H1 (cell line): ENCODE measurements at regions not wholly inside any gene's neighbourhood (a gene's known extent, or its start where the extent isn't known, plus 50 kb on each side); places are given as distances from the start of the nearest gene placed in this dataset.

Source experiments
- CTCF ChIA-PET: fragments of 300-600 bp; sonication (Branson Sonifier 250); formaldehyde crosslinking; loops from one replicate; lab custom pipeline; 2021; ENCODE audit not compliant: partially characterized antibody; lab: Charles Lee
- POLR2A ChIA-PET: fragments of 300-600 bp; sonication (Branson Sonifier 250); formaldehyde crosslinking; loops from one replicate; lab custom pipeline; 2021; ENCODE audit warnings: inconsistent platforms; ENCODE audit not compliant: partially characterized antibody; lab: Charles Lee
- DNase-seq, 2 experiments: peaks; one replicate each; pipeline versions ENCODE4 v3.0.0 to v3.0.0-alpha.2; 2010 to 2022; ENCODE audit warnings: low spot score in 2 of 2, low read depth in 1 of 2, mixed read lengths in 1 of 2
- FAIRE-seq: peaks from 2 replicates; lab custom pipeline; 2011; peaks lifted over from hg19 to GRCh38; lab: Jason Lieb, UNC
- H2AFZ ChIP-seq: 2 replicates; pipeline ENCODE4 v1.8.1; 2012; ENCODE audit warnings: low read length, inconsistent platforms
- H2AK5ac ChIP-seq: 2 replicates; pipeline ENCODE4 v1.6.1; 2013; ENCODE audit warnings: low read depth, low read length
- H2BK120ac ChIP-seq: replicated peaks from 2 replicates; pipeline ENCODE3; 2013; ENCODE audit warnings: low read depth, low read length, inconsistent platforms
- H2BK12ac ChIP-seq: 2 replicates; pipeline ENCODE4 v1.6.1; 2013; ENCODE audit warnings: low read depth, low read length
- H2BK15ac ChIP-seq: 2 replicates; pipeline ENCODE4 v1.6.1; 2013; ENCODE audit warnings: low read length
- H2BK20ac ChIP-seq: 2 replicates; pipeline ENCODE4 v1.6.1; 2013; ENCODE audit warnings: low read length
- H2BK5ac ChIP-seq: 2 replicates; pipeline ENCODE4 v1.6.1; 2013; ENCODE audit warnings: low read depth, low read length
- H3K14ac ChIP-seq: 2 replicates; pipeline ENCODE4 v1.6.1; 2013; ENCODE audit warnings: inconsistent platforms; ENCODE audit not compliant: insufficient read length
- H3K18ac ChIP-seq: 2 replicates; pipeline ENCODE4 v1.6.1; 2013; ENCODE audit warnings: low read length; ENCODE audit errors: extremely low read depth
- H3K23ac ChIP-seq: 2 replicates; pipeline ENCODE4 v1.6.1; 2013; ENCODE audit warnings: inconsistent platforms; ENCODE audit not compliant: insufficient read length
- H3K23me2 ChIP-seq: 2 replicates; pipeline ENCODE4 v1.6.1; 2013; ENCODE audit warnings: low read depth, low read length
- H3K27ac ChIP-seq: 2 replicates; pipeline ENCODE4 v1.6.1; 2011; ENCODE audit warnings: low read depth, low read length, inconsistent platforms
- H3K27me3 ChIP-seq, 4 experiments: replicated peaks in 1 of 4; 1 replicate in 1 of 4; 2 replicates in 3 of 4; pipeline versions ENCODE4 v1.6.1 to v1.8.1; 2011 to 2013; ENCODE audit warnings: low read length in 3 of 4, mild to moderate bottlenecking in 3 of 4, inconsistent platforms in 2 of 4, mixed read lengths in 2 of 4, moderate library complexity in 1 of 4; ENCODE audit not compliant: control insufficient read depth in 3 of 4, insufficient read depth in 3 of 4; ENCODE audit errors: extremely low read depth in 1 of 4
- H3K36me3 ChIP-seq, 4 experiments: 2 replicates each; pipeline versions ENCODE4 v1.6.1 to v1.8.1; 2011 to 2013; ENCODE audit warnings: mild to moderate bottlenecking in 4 of 4, low read length in 3 of 4, moderate library complexity in 2 of 4, control low read depth in 1 of 4, inconsistent platforms in 1 of 4; ENCODE audit not compliant: insufficient read depth in 4 of 4, control insufficient read depth in 2 of 4
- H3K4ac ChIP-seq: replicated peaks from 2 replicates; pipeline ENCODE3; 2013; ENCODE audit warnings: low read length, low read depth, mixed read lengths, inconsistent platforms; ENCODE audit not compliant: insufficient read length
- H3K4me1 ChIP-seq, 4 experiments: replicated peaks in 1 of 4; 1 replicate in 1 of 4; 2 replicates in 3 of 4; pipeline versions ENCODE4 v1.6.1 to v1.8.1; 2011 to 2013; ENCODE audit warnings: low read length in 3 of 4, inconsistent platforms in 2 of 4, mixed read lengths in 1 of 4; ENCODE audit not compliant: insufficient read depth in 4 of 4, control insufficient read depth in 3 of 4
- H3K4me2 ChIP-seq, 2 experiments: 2 replicates each; pipeline versions ENCODE4 v1.6.1 to v1.8.1; 2011 to 2013; ENCODE audit warnings: low read depth in 2 of 2, low read length in 2 of 2, control low read depth in 1 of 2, inconsistent platforms in 1 of 2, mild to moderate bottlenecking in 1 of 2; ENCODE audit not compliant: insufficient read depth in 1 of 2
- H3K4me3 ChIP-seq, 4 experiments: fragments of 200-600, 300-600 bp in 1 of 4; sonication (generic), shearing (Covaris generic), sonication (Bioruptor Twin) in 1 of 4; 2 replicates each; pipeline versions ENCODE4 v1.5.1 to v1.8.1; 2011 to 2016; ENCODE audit warnings: low read length in 4 of 4, low read depth in 3 of 4, control low read depth in 2 of 4, inconsistent platforms in 2 of 4, mild to moderate bottlenecking in 2 of 4, mixed read lengths in 1 of 4, moderate library complexity in 1 of 4; ENCODE audit not compliant: insufficient read depth in 2 of 4; ENCODE audit errors: extremely low read depth in 1 of 4
- H3K56ac ChIP-seq: replicated peaks from 2 replicates; pipeline ENCODE3; 2013; ENCODE audit warnings: low read depth, mild to moderate bottlenecking, mixed read lengths, low read length, inconsistent platforms; ENCODE audit not compliant: insufficient read length
- H3K79me1 ChIP-seq: 2 replicates; pipeline ENCODE4 v1.6.1; 2013; ENCODE audit warnings: low read depth, low read length, control low read depth
- H3K79me2 ChIP-seq, 2 experiments: 2 replicates each; pipeline versions ENCODE4 v1.6.1 to v1.8.1; 2012 to 2013; ENCODE audit warnings: low read length in 2 of 2, mild to moderate bottlenecking in 2 of 2, inconsistent platforms in 1 of 2; ENCODE audit not compliant: insufficient read depth in 2 of 2, control insufficient read depth in 1 of 2
- H3K9ac ChIP-seq, 4 experiments: replicated peaks in 1 of 4; 1 replicate in 1 of 4; 2 replicates in 3 of 4; pipeline versions ENCODE4 v1.6.1 to v1.8.1; 2011 to 2013; ENCODE audit warnings: low read depth in 3 of 4, low read length in 3 of 4, control low read depth in 2 of 4, mild to moderate bottlenecking in 2 of 4, moderate library complexity in 2 of 4, inconsistent platforms in 1 of 4; ENCODE audit errors: extremely low read depth in 1 of 4
- H3K9me3 ChIP-seq, 2 experiments: 2 replicates each; pipeline versions ENCODE4 v1.6.1 to v1.8.1; 2012 to 2013; ENCODE audit warnings: mild to moderate bottlenecking in 2 of 2, moderate library complexity in 2 of 2, control low read depth in 1 of 2, inconsistent platforms in 1 of 2, low read depth in 1 of 2, low read length in 1 of 2, mixed read lengths in 1 of 2; ENCODE audit not compliant: insufficient read depth in 2 of 2
- H4K20me1 ChIP-seq, 2 experiments: replicated peaks in 1 of 2; 2 replicates each; pipeline versions ENCODE3 to v1.8.1; 2011 to 2013; ENCODE audit warnings: inconsistent platforms in 2 of 2, low read length in 2 of 2, mild to moderate bottlenecking in 1 of 2; ENCODE audit not compliant: insufficient read depth in 2 of 2, control insufficient read depth in 1 of 2
- H4K5ac ChIP-seq: 2 replicates; pipeline ENCODE4 v1.6.1; 2013; ENCODE audit warnings: low read length, low read depth, mixed read lengths, inconsistent platforms; ENCODE audit not compliant: insufficient read length
- H4K8ac ChIP-seq: 2 replicates; pipeline ENCODE4 v1.8.0; 2013; ENCODE audit warnings: mild to moderate bottlenecking, moderate library complexity, low read length, inconsistent platforms; ENCODE audit not compliant: insufficient read depth; ENCODE audit errors: extremely low read depth
- H4K91ac ChIP-seq: replicated peaks from 2 replicates; pipeline ENCODE3; 2013; ENCODE audit warnings: low read length, mixed read lengths, inconsistent platforms; ENCODE audit not compliant: insufficient read length
- CBX8 ChIP-seq: fragments of 300-800, 300-1000 bp; sonication (generic); IDR thresholded peaks from 2 replicates; pipeline ENCODE4 v1.7.1; 2016; ENCODE audit warnings: low read depth, low read length, borderline replicate concordance
- CHD2 ChIP-seq: IDR thresholded peaks from 2 replicates; pipeline ENCODE4 v1.6.1; 2012; ENCODE audit warnings: low read length, improper control_type of control experiment
- CREB1 ChIP-seq: IDR thresholded peaks from 2 replicates; pipeline ENCODE4 v1.6.1; 2012; ENCODE audit warnings: inconsistent platforms
- EGR1 ChIP-seq: IDR thresholded peaks from 2 replicates; pipeline ENCODE4 v1.6.1; 2011; ENCODE audit warnings: low read depth, low read length, borderline replicate concordance
- FOSL1 ChIP-seq: IDR thresholded peaks from 2 replicates; pipeline ENCODE4 v1.6.1; 2011; ENCODE audit warnings: mild to moderate bottlenecking, low read depth, low read length, moderate library complexity; ENCODE audit not compliant: insufficient read depth
- HDAC2 ChIP-seq, 2 experiments: fragments of 300-600 bp in 1 of 2; sonication (generic) in 1 of 2; IDR thresholded peaks; 2 replicates each; pipeline ENCODE4 v1.6.1; 2011 to 2012; ENCODE audit warnings: low read depth in 2 of 2, low read length in 2 of 2, mild to moderate bottlenecking in 2 of 2, moderate library complexity in 2 of 2, borderline replicate concordance in 1 of 2, inconsistent platforms in 1 of 2
- JUN ChIP-seq: IDR thresholded peaks from 2 replicates; pipeline ENCODE4 v1.6.1; 2011; ENCODE audit warnings: low read depth, mild to moderate bottlenecking, improper control_type of control experiment, low read length
- JUND ChIP-seq: IDR thresholded peaks from 2 replicates; pipeline ENCODE4 v1.6.1; 2011; ENCODE audit warnings: mild to moderate bottlenecking, improper control_type of control experiment, low read length
- KDM5A ChIP-seq: fragments of 200-600 bp; IDR thresholded peaks from 2 replicates; pipeline ENCODE4 v1.7.1; 2012; ENCODE audit warnings: mild to moderate bottlenecking, low read length, inconsistent platforms, mixed read lengths
- SIX5 ChIP-seq: IDR thresholded peaks from 2 replicates; pipeline ENCODE4 v1.6.1; 2011; ENCODE audit warnings: mild to moderate bottlenecking, low read depth, low read length
- TAF7 ChIP-seq: optimal IDR thresholded peaks from 2 replicates; pipeline ENCODE3; 2011; ENCODE audit warnings: low read depth, mild to moderate bottlenecking, inconsistent platforms, low read length, moderate library complexity, borderline replicate concordance
- TCF12 ChIP-seq: IDR thresholded peaks from 2 replicates; pipeline ENCODE4 v1.6.1; 2011; ENCODE audit warnings: low read depth, mild to moderate bottlenecking, low read length
- WGBS, 2 experiments: shearing (Covaris generic) in 1 of 2; methylation state at CpG; one replicate each; pipeline versions ENCODE4 v1.1.6 to v1.1.7; 2013 to 2015; ENCODE audit warnings: low lambda C conversion rate in 2 of 2, mixed read lengths in 2 of 2, inconsistent platforms in 1 of 2, low coverage in 1 of 2, missing lambda C conversion rate in 1 of 2; ENCODE audit not compliant: insufficient replicate concordance in 2 of 2, insufficient coverage in 1 of 2, insufficient read length in 1 of 2; ENCODE audit errors: extremely low coverage in 1 of 2, missing lambda C conversion rate in 1 of 2; 5-methylcytosine and 5-hydroxymethylcytosine counted together
- TF ChIP-seq, protein P1 (sequence below), 3 experiments: IDR thresholded peaks; 1 replicate in 2 of 3; 2 replicates in 1 of 3; pipeline versions ENCODE4 v1.5.1 to v1.6.1; 2011; ENCODE audit warnings: low read length in 3 of 3, mild to moderate bottlenecking in 3 of 3, inconsistent platforms in 2 of 3, low read depth in 1 of 3, moderate library complexity in 1 of 3; ENCODE audit not compliant: insufficient read depth in 1 of 3; ENCODE audit errors: control extremely low read depth in 1 of 3

DNA sequence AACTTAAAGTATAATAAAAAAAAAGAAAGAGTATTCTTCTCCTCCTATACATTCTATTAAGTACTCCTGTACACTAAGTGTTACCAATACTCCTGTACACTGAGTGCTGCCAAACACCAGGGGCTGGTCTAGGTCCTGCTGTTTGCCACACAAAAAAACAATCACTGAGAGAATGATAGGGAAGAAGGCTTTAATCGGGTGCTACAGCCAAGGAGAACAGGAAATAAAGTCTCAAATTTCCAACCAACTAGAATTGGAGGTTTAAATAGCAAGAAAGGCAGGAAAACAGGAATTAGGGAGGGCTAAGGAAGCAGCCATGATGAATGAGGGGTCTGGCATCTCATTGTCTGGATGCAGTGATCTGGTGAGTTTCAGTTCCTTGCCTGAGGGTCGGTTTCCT, 239.8 kb downstream of the ZNF674 start:
- TF ChIP-seq FOSL1 (no peak), HDAC2 (IDR thresholded peaks at IDR 0.05; ENCODE audit: borderline replicate concordance in 1 of 2, low read depth in 2 of 2, low read length in 2 of 2) (no peak), EGR1 (no peak), SIX5 (no peak), KDM5A (no peak), TCF12 (no peak), JUN (no peak), CBX8 (no peak), CHD2 (no peak), TAF7 (no peak), CREB1 (no peak), JUND (no peak)
- TF ChIP-seq, protein P1, sequence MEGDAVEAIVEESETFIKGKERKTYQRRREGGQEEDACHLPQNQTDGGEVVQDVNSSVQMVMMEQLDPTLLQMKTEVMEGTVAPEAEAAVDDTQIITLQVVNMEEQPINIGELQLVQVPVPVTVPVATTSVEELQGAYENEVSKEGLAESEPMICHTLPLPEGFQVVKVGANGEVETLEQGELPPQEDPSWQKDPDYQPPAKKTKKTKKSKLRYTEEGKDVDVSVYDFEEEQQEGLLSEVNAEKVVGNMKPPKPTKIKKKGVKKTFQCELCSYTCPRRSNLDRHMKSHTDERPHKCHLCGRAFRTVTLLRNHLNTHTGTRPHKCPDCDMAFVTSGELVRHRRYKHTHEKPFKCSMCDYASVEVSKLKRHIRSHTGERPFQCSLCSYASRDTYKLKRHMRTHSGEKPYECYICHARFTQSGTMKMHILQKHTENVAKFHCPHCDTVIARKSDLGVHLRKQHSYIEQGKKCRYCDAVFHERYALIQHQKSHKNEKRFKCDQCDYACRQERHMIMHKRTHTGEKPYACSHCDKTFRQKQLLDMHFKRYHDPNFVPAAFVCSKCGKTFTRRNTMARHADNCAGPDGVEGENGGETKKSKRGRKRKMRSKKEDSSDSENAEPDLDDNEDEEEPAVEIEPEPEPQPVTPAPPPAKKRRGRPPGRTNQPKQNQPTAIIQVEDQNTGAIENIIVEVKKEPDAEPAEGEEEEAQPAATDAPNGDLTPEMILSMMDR (IDR thresholded peaks at IDR 0.05; ENCODE audit: control extremely low read depth in 1 of 3, insufficient read depth in 1 of 3, low read depth in 1 of 3, low read length in 3 of 3), result no peak
- Histone ChIP-seq H3K18ac (no peak overlapping the region), H3K79me1 (no peaks in the 10 kb centered on the region), H4K5ac (no peak overlapping the region), H3K27ac (no peak overlapping the region), H2BK12ac (no peak overlapping the region), H4K8ac (no peak overlapping the region), H3K4me1 (peaks cover 0 to 2% (median 0%) of the 10 kb centered on the region in 4 experiments; a peak in 1 of 7 replicates), H2BK120ac (no peak overlapping the region), H4K20me1 (no peaks in the 10 kb centered on the region), H2BK20ac (no peak overlapping the region), H4K91ac (no peak overlapping the region), H3K4me3 (no peak overlapping the region), H2BK15ac (no peak overlapping the region), H3K9ac (no peak overlapping the region), H3K4me2 (no peak overlapping the region), H3K9me3 (peaks cover 6% of the 10 kb centered on the region in 2 experiments; a peak in 2 of 4 replicates), H2AFZ (no peak overlapping the region), H3K14ac (no peak overlapping the region), H3K79me2 (no peaks in the 10 kb centered on the region), H3K23me2 (no peaks in the 10 kb centered on the region), H2AK5ac (no peak overlapping the region), H3K23ac (no peak overlapping the region), H3K56ac (no peak overlapping the region), H2BK5ac (no peak overlapping the region), H3K27me3 (no peaks in the 10 kb centered on the region), H3K36me3 (no peaks in the 10 kb centered on the region), H3K4ac (no peak overlapping the region)
- POLR2A ChIA-PET, result no interaction called here
- CTCF ChIA-PET, result no interaction called here
- 94% methylated on average over 2 of the region's 2 CpGs; no CpG with 5 or more reads in 1 of the 2 experiments for WGBS, 2 experiments
- FAIRE-seq, result no peak
- DNase-seq, result no peak
